ENCODE measurements at regions not wholly inside any gene's neighbourhood (a gene's known extent, or its start where the extent isn't known, plus 50 kb on each side); places are given as distances from the start of the nearest gene placed in this dataset.

- TF ChIP-seq CTCF (IDR thresholded peaks at IDR 0.05; ENCODE audit: poor library complexity) (no peak), EZH2phosphoT487 (IDR thresholded peaks at IDR 0.05; ENCODE audit: low read depth, severe bottlenecking, unreplicated experiment) (no peak)
Observed at GRCh38 chr4:184936071-184936470, 82.2 kb upstream of the HELT start.
